Cardiac fibroblast (primary cell): ENCODE measurements at regions not wholly inside any gene's neighbourhood (a gene's known extent, or its start where the extent isn't known, plus 50 kb on each side); places are given as distances from the start of the nearest gene placed in this dataset.

Source experiments
- DNase-seq, 2 donors: peaks; one replicate each; pipeline versions ENCODE4 v3.0.0 to v3.0.0-alpha.2; 2010; ENCODE audit warnings: low read depth in 2 of 2
- H3K4me3 ChIP-seq, 2 donors: replicated peaks in 1 of 2; 1 replicate in 1 of 2; 2 replicates in 1 of 2; pipeline ENCODE4 v1.5.1; 2011; ENCODE audit warnings: low read depth in 2 of 2, low read length in 2 of 2, mild to moderate bottlenecking in 2 of 2, moderate library complexity in 1 of 2
- TF ChIP-seq, protein P1 (sequence below): IDR thresholded peaks from one replicate; pipeline ENCODE4 v1.5.1; 2011; ENCODE audit warnings: low read depth, mild to moderate bottlenecking, low read length, inconsistent platforms

DNA sequence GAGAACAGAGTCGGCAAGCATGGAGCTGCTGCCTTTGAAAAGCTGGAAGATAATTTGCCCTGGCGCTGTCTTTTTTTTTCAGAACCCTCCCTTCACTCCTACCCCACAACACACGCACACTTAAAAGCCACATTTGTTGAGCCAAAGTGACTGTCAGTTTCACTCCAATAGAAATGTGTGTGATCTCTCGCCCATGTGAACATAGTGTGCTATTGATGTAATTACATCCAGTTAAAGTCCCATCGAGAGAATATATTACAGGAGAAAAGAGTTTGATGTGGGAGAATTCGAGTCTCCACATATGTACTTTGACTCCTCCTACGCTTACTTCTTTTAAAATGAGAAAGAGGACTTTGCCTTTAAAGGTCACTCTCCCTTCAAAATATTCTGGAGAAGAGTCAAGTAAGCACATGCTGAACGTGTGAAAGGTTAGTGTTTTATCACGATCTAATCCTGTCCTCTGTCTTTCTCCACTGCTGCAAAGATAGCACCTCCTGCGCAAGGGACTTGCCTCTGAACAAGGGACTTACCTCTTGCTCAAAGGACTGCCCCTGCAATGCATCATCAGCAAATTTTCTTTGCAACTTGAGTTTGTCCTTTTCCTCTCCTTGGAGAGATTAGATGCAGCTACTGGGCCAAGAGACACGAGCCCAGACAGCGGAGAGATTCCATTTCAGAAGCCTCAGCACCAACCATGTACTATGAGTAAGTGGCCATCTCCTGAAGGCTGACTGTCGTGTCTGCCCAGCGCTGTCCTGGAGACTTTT lies 613.9 kb downstream of the PTPRU start:
- DNase-seq: no peak
- TF ChIP-seq, protein P1, sequence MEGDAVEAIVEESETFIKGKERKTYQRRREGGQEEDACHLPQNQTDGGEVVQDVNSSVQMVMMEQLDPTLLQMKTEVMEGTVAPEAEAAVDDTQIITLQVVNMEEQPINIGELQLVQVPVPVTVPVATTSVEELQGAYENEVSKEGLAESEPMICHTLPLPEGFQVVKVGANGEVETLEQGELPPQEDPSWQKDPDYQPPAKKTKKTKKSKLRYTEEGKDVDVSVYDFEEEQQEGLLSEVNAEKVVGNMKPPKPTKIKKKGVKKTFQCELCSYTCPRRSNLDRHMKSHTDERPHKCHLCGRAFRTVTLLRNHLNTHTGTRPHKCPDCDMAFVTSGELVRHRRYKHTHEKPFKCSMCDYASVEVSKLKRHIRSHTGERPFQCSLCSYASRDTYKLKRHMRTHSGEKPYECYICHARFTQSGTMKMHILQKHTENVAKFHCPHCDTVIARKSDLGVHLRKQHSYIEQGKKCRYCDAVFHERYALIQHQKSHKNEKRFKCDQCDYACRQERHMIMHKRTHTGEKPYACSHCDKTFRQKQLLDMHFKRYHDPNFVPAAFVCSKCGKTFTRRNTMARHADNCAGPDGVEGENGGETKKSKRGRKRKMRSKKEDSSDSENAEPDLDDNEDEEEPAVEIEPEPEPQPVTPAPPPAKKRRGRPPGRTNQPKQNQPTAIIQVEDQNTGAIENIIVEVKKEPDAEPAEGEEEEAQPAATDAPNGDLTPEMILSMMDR: no peak
- no peak overlapping the region for H3K4me3 ChIP-seq

DNA sequence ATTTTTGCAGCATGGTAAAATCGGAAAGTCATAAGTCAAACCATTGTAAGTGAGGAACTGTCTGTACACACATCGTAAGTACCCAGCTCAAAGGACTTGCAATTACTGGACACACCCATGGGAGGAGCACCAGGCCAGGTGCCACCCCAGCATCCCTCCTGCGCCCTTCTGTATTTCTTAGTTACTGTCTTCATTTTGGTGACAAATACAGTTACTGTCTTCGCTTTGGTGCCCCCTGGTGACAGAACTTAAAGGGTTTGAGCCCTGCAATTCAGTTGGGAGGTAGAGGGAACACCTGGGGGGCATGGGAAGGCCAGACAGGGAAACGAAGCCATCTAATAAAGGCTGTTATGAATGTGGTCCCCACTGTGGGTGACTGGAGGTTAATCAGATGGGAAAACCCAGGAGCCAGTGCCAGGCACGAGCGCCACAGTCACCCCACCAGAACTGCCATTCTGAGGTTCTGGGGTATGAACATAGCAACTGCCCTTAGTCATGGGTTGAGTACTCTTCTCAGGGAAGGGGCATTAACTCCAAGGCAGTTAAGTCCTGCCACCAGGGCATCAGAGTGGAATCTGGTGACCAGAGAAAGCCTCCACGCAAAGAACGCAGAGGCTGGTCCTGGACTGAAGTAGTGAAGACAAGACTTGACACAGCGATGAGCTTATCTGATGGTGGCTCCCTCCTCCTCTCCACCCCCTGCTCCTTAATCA lies 612.9 kb downstream of the PTPRU start:
- no peak overlapping the region for H3K4me3 ChIP-seq
- DNase-seq: peak; percentile 27 to 32
- TF ChIP-seq, protein P1: peak; percentile 41

GRCh38 chr1:29845910-29846309 lies 609.6 kb downstream of the PTPRU start:
- H3K4me3 ChIP-seq: no peak overlapping the region
- DNase-seq: no peak
- TF ChIP-seq, protein P1: no peak

- TF ChIP-seq, protein P1: no peak
- no peak for DNase-seq
- no peak overlapping the region for H3K4me3 ChIP-seq
Observed at GRCh38 chr1:29842130-29842529, 605.8 kb downstream of the PTPRU start.

DNA sequence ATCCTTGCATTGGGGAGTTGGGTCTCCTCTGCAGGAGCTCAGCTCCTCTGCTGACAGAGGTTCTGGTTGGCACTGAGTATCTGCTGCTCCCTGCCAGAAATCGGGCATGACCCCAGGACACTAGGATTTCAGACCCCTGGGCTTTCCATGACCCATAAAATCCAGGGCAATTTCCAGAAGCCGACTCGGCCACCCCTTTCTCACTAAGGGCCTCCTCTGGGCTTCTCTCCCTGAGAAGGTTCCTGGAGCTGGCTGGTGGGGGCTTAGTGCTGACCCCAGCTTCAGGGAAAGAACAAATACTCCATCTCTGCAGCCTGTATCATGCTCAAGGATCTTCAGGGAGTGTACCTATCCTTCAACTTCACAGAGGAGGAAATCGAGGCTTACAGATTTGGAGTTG lies 603.4 kb downstream of the PTPRU start:
- TF ChIP-seq, protein P1: no peak
- no peak for DNase-seq
- H3K4me3 ChIP-seq: no peak overlapping the region

- no peak overlapping the region for H3K4me3 ChIP-seq
- TF ChIP-seq, protein P1: no peak
- DNase-seq: no peak
Observed at GRCh38 chr1:29838738-29839320, 602.5 kb downstream of the PTPRU start.
